OCI-M2 (cell line): ENCODE measurements at regions not wholly inside any gene's neighbourhood (a gene's known extent, or its start where the extent isn't known, plus 50 kb on each side); places are given as distances from the start of the nearest gene placed in this dataset.

Source experiments
- DNase-seq: peaks from one replicate; lab custom pipeline; 2025; ENCODE audit not compliant: unreplicated experiment; lab: John Stamatoyannopoulos, UW

DNA sequence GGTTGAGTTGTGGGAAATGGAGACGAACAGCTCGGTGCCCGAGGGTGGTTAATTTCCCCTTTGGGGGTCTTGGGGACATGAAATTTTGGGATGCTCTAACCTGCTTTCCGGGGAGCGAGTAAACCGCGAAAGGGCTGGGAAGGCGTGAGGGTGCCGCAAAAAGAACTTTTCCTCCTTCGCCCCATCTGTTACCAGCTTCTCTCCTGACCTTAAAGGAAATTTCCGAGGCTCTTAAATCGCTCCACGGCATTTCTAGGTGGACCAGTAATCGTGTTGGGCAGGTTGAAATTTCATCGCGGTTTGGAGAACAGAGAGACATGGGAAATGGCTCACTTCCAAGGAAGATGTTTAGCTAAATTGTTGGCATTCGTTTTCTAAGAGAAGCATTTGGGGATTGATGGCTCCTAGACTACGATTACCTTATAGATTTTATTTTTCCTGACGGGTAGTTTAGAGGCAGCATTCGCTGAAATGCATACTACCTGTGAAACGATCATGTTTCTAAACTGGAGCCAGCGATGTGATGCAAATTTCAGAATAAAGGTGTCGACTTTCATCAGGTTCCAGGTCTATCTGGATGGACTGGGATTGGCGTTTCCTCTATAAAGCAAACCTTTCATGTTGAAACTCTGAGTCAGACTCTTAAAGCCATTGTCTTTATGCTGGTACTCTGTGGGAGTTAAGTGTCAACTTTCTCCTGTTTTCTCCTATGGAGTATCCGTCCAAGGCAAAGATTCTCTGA, 414.5 kb downstream of the PCNX1 start:
- DNase-seq, result no peak

DNA sequence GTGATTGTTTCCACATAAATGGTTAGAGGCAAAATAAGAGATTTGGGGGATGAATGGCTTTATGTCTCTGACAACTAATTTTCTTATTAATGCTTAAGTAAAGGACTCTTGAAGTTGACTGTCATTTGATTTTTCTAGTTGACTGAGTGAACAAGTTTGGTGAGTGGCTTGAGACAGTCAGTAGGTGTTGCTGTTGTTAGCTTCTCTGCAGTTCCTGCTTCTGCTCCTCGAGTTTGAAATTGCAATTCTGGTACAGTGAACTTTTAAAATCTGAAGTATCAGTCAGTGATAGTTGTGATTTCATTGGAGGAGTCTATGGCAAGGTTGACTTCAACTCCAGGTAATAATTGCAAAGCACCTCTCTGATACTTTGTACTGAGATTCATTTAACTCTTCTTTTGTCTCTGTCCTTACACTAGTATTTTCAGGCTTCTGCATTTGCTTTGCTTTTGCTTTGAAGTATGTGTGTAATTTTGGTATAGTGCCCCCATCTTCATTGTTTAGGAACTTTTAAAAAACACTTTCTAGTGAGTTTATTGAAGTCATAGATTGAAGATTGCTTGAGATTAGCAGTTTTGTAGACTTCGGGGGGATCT, 415.5 kb downstream of the PCNX1 start:
- no peak for DNase-seq

- DNase-seq, result no peak
These were observed 417.6 kb downstream of the PCNX1 start for GRCh38 chr14:71324767-71325272.

GRCh38 chr14:71327691-71328090, 420.4 kb downstream of the PCNX1 start:
- DNase-seq, result no peak

DNA sequence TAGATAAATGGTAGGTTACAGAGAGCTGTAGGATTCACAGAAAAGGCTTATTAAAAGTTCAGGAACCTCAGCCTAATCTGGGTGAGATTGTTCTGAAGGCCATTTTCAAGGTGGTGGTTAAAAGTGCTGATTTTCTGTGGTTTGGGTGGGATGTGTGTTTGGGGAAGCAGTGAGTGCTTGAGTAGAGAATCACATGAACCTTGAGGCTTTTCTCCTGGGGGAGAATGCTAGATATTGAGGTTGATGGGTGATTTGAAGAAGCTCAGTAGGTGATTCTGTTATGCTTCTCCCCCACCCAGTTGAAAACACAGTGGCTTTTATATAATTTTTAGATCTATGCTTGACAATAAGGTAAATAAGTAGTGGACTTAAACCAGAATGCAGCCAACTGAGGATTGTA, 420.9 kb downstream of the PCNX1 start:
- DNase-seq, result no peak

- DNase-seq, result no peak
These were observed 421.7 kb downstream of the PCNX1 start for GRCh38 chr14:71328954-71329353.

GRCh38 chr14:71331403-71331802, 424.1 kb downstream of the PCNX1 start:
- no peak for DNase-seq

- no peak for DNase-seq
These were observed 425.2 kb downstream of the PCNX1 start for GRCh38 chr14:71332476-71332875.

DNA sequence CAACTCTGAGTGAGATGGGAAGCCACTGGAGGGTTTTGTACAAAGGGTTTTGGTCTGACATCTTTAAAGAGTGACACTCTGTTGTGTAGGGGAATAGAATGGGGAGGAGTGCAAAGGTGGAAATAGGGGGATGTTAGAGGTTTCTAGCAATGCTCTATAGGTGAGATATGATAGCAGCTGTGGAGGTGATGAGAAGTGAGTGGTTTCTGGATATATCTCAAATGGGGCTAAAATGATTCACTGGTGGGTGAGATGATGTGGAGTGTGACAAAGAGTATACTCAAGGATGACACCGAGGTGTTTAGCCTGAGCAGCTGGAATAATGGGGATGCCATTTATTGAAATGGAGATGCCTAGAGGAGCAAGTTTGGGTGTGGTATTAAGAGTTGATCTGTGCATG, 426.4 kb downstream of the PCNX1 start:
- DNase-seq, result no peak

DNA sequence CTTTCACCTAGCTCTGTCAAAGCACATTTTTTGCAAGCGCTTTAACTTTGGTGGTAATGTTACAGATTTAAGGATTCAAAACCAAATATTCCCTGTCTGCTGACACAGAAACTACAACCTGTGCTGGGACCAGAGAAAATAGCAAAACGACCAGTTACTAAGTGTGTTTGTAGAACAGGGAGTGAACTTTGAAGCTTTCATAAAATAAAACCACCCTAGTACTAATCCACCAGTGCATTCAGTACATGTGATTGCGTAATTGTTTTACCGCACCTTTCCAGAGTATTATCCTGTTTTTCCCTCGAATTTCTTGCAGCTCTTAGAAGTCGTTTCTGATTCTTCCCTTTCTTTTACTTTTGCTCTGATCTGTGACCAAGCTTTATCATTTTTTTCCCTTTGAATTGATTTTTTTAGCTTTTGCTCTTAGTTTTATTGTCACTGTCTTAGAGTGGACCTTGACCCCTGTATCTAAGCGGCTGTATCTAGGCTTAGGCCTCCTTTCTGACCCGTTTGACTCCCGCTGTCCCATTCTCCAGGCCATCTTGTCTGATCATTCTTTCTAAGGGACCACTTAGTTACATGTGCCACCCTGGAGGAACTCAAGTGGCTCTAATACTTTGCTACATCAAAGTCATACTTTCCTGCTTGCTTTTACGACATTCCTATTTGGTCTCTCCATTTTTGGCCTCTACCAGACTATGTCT, 429.4 kb downstream of the PCNX1 start:
- no peak for DNase-seq

DNA sequence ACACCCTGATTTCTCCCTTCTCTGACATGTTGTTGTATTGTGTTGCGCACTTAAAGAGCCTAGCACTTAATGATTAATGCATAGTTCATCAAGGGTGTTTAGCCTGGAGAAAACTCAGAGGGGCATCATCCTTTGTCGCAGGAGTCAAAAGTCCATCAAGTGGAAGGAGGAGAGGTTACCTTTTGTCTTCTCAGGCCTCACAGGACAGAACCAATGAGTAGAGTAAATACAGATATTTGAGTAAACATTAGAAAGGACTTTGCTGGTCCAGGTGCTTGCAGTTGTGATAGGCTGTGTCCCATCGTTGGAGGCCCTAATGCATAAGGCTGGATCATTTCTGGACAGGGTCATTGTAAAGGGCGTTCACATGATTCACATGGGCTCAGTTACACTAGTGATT, 430.9 kb downstream of the PCNX1 start:
- no peak for DNase-seq

DNA sequence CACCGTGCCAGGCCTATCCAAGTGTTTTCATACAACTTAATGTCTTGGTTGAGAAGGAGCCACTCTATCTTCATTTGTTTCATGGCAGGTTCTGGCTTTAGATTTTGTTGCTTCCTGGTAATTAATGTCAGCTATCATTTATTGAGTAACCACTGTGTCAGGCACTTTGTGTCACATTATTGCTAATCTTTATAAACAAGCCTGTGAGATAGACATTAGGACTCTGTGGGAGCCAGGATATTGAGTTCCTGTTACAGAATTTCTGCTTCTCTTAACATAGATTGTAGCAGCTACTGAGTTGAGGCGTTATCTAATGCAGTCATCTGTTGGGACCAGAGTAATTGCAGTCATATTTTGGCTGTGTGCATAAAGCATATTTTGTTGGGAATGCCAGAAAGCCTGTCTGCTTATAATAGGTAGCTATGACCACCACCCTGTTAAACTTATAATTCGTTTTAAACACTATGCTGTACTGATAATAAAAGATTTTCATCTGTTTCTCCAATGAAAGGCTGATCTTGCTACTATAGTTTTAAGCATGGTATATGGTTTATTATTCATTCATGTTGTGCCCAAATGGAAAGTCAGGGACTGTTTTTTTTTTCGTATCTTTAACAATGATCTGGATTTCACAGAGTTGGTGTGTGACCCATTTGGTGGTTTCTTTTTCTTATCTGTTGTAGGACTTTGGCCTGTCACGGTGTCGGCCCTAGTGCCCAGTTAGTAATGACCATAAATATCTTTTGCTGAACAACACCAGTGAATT, 432.6 kb downstream of the PCNX1 start:
- peak; percentile 85 for DNase-seq

DNA sequence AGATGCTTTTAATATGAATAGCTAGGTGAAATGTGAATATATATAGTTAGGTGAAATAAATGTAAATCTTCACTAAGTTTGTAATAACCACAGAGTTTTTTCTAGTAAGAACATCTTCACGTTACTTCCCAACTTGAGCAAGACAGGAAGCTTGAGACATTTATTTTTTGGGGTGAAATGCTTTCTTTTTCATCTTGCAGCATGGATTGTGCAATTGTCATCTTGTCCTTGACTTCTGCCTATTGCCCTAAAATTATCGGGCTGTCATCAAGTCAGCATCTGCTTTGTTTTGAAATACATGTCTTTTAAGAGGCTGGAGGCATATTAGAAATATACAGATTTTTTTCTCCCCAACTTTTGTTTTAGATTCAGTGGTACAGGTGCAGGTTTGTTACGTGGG, 433.9 kb downstream of the PCNX1 start:
- DNase-seq, result no peak

GRCh38 chr14:71343724-71344123, 436.5 kb downstream of the PCNX1 start:
- no peak for DNase-seq

- DNase-seq, result no peak
These were observed 437.2 kb downstream of the PCNX1 start for GRCh38 chr14:71344506-71344905.

DNA sequence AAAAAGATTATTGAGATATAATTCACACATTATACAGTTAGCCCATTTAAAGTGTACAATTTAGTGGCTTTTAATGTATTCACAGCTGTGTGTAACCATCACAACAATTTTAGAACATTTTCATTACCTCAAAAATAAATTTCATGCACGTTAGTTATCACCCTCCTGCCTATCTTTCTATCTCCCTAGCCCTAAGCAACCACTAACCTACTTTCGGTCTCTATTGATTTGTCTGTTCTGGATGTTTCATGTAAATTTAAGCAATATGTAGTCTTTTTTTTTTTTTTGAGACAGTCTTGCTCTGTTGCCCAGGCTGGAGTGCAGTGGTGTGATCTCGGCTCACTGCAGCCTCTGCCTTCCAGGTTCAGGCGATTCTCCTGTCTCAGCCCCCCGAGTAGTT, 439.4 kb downstream of the PCNX1 start:
- DNase-seq, result no peak

DNA sequence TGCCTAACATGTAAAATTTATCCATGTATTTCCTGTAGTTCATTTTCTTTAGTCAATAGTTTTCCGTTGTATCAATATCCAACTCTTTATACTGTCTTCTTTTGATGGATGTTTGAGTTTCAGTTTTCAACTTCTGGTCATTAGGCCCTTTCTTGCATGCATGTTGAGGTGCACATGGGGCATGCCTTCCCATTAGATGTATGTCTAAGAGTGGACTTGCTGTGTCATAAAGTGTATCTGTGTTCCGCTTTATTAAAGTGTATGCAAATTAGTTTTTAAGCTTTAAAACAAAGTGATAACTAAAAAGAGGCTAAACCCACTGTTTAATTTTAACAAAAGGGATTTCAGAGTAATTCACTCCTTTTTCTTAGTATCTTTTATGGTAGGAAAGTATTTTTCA, 441.1 kb downstream of the PCNX1 start:
- DNase-seq, result no peak

- DNase-seq, result no peak
These were observed 441.6 kb downstream of the PCNX1 start for GRCh38 chr14:71348817-71349216.

DNA sequence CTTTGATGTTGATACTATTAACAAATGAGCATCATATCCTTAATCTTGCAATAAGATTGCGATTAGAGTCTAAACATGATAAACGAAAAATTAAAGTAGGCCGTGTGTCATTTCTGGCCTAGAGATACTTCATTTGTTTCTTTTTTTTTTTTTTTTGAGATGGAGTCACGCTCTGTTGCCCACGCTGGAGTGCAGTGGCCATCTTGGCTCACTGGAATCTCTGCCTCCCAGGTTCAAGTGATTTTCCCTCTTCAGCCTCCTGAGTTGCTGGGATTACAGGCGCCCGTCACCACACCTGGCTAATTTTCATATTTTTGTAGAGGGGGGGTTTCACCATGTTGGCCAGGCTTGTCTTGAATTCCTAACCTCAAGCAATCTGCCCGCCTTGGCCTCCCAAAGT, 446.9 kb downstream of the PCNX1 start:
- DNase-seq, result no peak

GRCh38 chr14:71354801-71355200, 447.5 kb downstream of the PCNX1 start:
- no peak for DNase-seq
